Activated effector memory CD4-positive, alpha-beta T cell treated with Interleukin-2 at 50 U/mL for 16 hours (primary cell): ENCODE measurements at regions not wholly inside any gene's neighbourhood (a gene's known extent, or its start where the extent isn't known, plus 50 kb on each side); places are given as distances from the start of the nearest gene placed in this dataset.
"Not testable (repeated sequence)": the region's sequence is repeated elsewhere in the genome, so short reads cannot be mapped to it uniquely, and the experiment has no call there.

ENCODE experiments used
- DNase-seq: peaks from one replicate; pipeline ENCODE4 v3.0.0-alpha.2; 2020

- no peak for DNase-seq
Observed at GRCh38 chr5:86671536-86671935, 53.8 kb downstream of the COX7C start.

- no peak for DNase-seq
Observed at GRCh38 chr5:86674069-86674468, 56.3 kb downstream of the COX7C start.

- DNase-seq = no peak
Observed at GRCh38 chr5:86675311-86675710, 57.6 kb downstream of the COX7C start.

GRCh38 chr5:86679529-86679928, 61.8 kb downstream of the COX7C start:
- DNase-seq = no peak

GRCh38 chr5:86679949-86680348, 62.2 kb downstream of the COX7C start:
- DNase-seq = no peak

GRCh38 chr5:86684222-86684621, 66.5 kb downstream of the COX7C start:
- no peak for DNase-seq

- no peak for DNase-seq
Observed at GRCh38 chr5:86686046-86686445, 68.3 kb downstream of the COX7C start.

- no peak for DNase-seq
Observed at GRCh38 chr5:86688406-86688805, 70.7 kb downstream of the COX7C start.

- DNase-seq = no peak
Observed at GRCh38 chr5:86689103-86689729, 71.5 kb downstream of the COX7C start.

GRCh38 chr5:86709157-86709881, 91.6 kb downstream of the COX7C start:
- no peak for DNase-seq

- DNase-seq = no peak
Observed at GRCh38 chr5:86716121-86716520, 98.4 kb downstream of the COX7C start.

GRCh38 chr5:86731319-86732117, 113.8 kb downstream of the COX7C start:
- not testable (repeated sequence) for DNase-seq

- no peak for DNase-seq
Observed at GRCh38 chr5:86735370-86735769, 117.6 kb downstream of the COX7C start.

- DNase-seq = no peak
Observed at GRCh38 chr5:86737579-86737978, 119.8 kb downstream of the COX7C start.

GRCh38 chr5:86748538-86749105, 130.9 kb downstream of the COX7C start:
- DNase-seq = no peak

GRCh38 chr5:86749841-86750240, 132.1 kb downstream of the COX7C start:
- no peak for DNase-seq

- no peak for DNase-seq
Observed at GRCh38 chr5:86756839-86757238, 139.1 kb downstream of the COX7C start.

- no peak for DNase-seq
Observed at GRCh38 chr5:86757824-86758223, 140.1 kb downstream of the COX7C start.

GRCh38 chr5:86760661-86761060, 142.9 kb downstream of the COX7C start:
- no peak for DNase-seq

GRCh38 chr5:86763929-86764328, 146.2 kb downstream of the COX7C start:
- DNase-seq = no peak

- no peak for DNase-seq
Observed at GRCh38 chr5:86765778-86766502, 148.2 kb downstream of the COX7C start.

- no peak for DNase-seq
Observed at GRCh38 chr5:86768699-86769202, 151.0 kb downstream of the COX7C start.

GRCh38 chr5:86780018-86780417, 162.3 kb downstream of the COX7C start:
- no peak for DNase-seq
